ENCODE measurements at regions not wholly inside any gene's neighbourhood (a gene's known extent, or its start where the extent isn't known, plus 50 kb on each side); places are given as distances from the start of the nearest gene placed in this dataset.

- Histone ChIP-seq H3K36me3 (ENCODE audit: control insufficient read depth in 4 of 4, insufficient read depth in 3 of 4, low read depth in 1 of 4, low read length in 3 of 4) (no peaks in the 10 kb centered on the region), H3K4me3 (ENCODE audit: low read depth in 1 of 3, low read length in 3 of 3) (no peak overlapping the region), H3K9me3 (ENCODE audit: control insufficient read depth in 4 of 4, low read length in 3 of 4) (no peaks in the 10 kb centered on the region), H3K27ac (ENCODE audit: low read depth in 1 of 2, low read length in 2 of 2) (no peak overlapping the region), H3K27me3 (ENCODE audit: control insufficient read depth in 4 of 4, insufficient read depth in 4 of 4, low read length in 3 of 4) (no peaks in the 10 kb centered on the region), H3K4me1 (ENCODE audit: control insufficient read depth in 4 of 4, insufficient read depth in 4 of 4, low read length in 3 of 4) (no peaks in the 10 kb centered on the region), H3K9ac (ENCODE audit: low read depth in 1 of 2, low read length in 2 of 2) (no peak overlapping the region)
- TF ChIP-seq TAF1 (conservative IDR thresholded peaks at IDR 0.05) = no peak
- TF ChIP-seq HNF4A (conservative IDR thresholded peaks at IDR 0.05) = no peak
- TF ChIP-seq HNF4G (IDR thresholded peaks at IDR 0.05) = no peak
- TF ChIP-seq, protein P1, sequence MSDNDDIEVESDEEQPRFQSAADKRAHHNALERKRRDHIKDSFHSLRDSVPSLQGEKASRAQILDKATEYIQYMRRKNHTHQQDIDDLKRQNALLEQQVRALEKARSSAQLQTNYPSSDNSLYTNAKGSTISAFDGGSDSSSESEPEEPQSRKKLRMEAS (IDR thresholded peaks at IDR 0.05) = no peak
- DNase-seq (ENCODE audit: low spot score) = no peak
- 35% methylated on average over 3 of the region's 3 CpGs for WGBS
Observed at GRCh38 chr7:32169228-32169627, 99.0 kb upstream of the PDE1C start.

DNA sequence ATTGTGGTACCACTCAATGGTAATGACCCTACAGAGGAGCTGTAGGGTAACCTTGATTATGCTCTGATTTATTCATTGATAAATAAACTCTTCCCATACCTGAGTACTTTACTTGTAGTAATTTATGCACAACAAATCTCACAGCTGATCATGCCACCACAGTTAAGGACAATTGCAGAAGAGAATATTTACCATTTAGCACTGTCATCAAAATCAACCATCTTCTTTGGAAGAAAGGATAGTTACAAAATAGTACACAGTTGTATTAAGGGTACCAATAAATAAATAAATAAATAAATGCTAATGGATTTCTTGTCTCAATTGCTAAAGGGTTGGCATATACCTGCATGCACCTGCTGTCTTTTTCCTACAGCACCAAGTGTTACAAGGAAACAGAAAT lies 97.6 kb upstream of the PDE1C start:
- H3K9ac ChIP-seq (ENCODE audit: low read depth in 1 of 2, low read length in 2 of 2) = no peak overlapping the region
- H3K4me1 ChIP-seq (ENCODE audit: control insufficient read depth in 4 of 4, insufficient read depth in 4 of 4, low read length in 3 of 4) = no peaks in the 10 kb centered on the region
- H3K36me3 ChIP-seq (ENCODE audit: control insufficient read depth in 4 of 4, insufficient read depth in 3 of 4, low read depth in 1 of 4, low read length in 3 of 4) = no peaks in the 10 kb centered on the region
- H3K27me3 ChIP-seq (ENCODE audit: control insufficient read depth in 4 of 4, insufficient read depth in 4 of 4, low read length in 3 of 4) = no peaks in the 10 kb centered on the region
- DNase-seq (ENCODE audit: low spot score) = no peak
- no peak overlapping the region for H3K27ac ChIP-seq (ENCODE audit: low read depth in 1 of 2, low read length in 2 of 2)
- no peaks in the 10 kb centered on the region for H3K9me3 ChIP-seq (ENCODE audit: control insufficient read depth in 4 of 4, low read length in 3 of 4)
- TF ChIP-seq TAF1 (conservative IDR thresholded peaks at IDR 0.05) (no peak), JUND (IDR thresholded peaks at IDR 0.05) (no peak), SP1 (IDR thresholded peaks at IDR 0.05) (no peak), NR2F2 (IDR thresholded peaks at IDR 0.05) (no peak), ZBTB33 (IDR thresholded peaks at IDR 0.05) (no peak), FOXA2 (IDR thresholded peaks at IDR 0.05) (no peak), HNF4G (IDR thresholded peaks at IDR 0.05) (no peak)
- TF ChIP-seq, protein P2, sequence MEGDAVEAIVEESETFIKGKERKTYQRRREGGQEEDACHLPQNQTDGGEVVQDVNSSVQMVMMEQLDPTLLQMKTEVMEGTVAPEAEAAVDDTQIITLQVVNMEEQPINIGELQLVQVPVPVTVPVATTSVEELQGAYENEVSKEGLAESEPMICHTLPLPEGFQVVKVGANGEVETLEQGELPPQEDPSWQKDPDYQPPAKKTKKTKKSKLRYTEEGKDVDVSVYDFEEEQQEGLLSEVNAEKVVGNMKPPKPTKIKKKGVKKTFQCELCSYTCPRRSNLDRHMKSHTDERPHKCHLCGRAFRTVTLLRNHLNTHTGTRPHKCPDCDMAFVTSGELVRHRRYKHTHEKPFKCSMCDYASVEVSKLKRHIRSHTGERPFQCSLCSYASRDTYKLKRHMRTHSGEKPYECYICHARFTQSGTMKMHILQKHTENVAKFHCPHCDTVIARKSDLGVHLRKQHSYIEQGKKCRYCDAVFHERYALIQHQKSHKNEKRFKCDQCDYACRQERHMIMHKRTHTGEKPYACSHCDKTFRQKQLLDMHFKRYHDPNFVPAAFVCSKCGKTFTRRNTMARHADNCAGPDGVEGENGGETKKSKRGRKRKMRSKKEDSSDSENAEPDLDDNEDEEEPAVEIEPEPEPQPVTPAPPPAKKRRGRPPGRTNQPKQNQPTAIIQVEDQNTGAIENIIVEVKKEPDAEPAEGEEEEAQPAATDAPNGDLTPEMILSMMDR (IDR thresholded peaks at IDR 0.05; ENCODE audit: low read depth, low read length, missing input control) = no peak
- H3K4me3 ChIP-seq (ENCODE audit: low read depth in 1 of 3, low read length in 3 of 3) = no peak overlapping the region

GRCh38 chr7:32167256-32167655 lies 97.0 kb upstream of the PDE1C start:
- Histone ChIP-seq H3K4me1 (ENCODE audit: control insufficient read depth in 4 of 4, insufficient read depth in 4 of 4, low read length in 3 of 4) (no peaks in the 10 kb centered on the region), H3K4me3 (ENCODE audit: low read depth in 1 of 3, low read length in 3 of 3) (no peak overlapping the region), H3K36me3 (ENCODE audit: control insufficient read depth in 4 of 4, insufficient read depth in 3 of 4, low read depth in 1 of 4, low read length in 3 of 4) (no peaks in the 10 kb centered on the region), H3K27me3 (ENCODE audit: control insufficient read depth in 4 of 4, insufficient read depth in 4 of 4, low read length in 3 of 4) (no peaks in the 10 kb centered on the region), H3K9ac (ENCODE audit: low read depth in 1 of 2, low read length in 2 of 2) (no peak overlapping the region), H3K27ac (ENCODE audit: low read depth in 1 of 2, low read length in 2 of 2) (no peak overlapping the region), H3K9me3 (ENCODE audit: control insufficient read depth in 4 of 4, low read length in 3 of 4) (no peaks in the 10 kb centered on the region)
- DNase-seq (ENCODE audit: low spot score) = no peak
- WGBS = 81% methylated on average over 2 of the region's 2 CpGs
- no peak for TF ChIP-seq RAD21 (IDR thresholded peaks at IDR 0.05)
- no peak for TF ChIP-seq EGR1 (IDR thresholded peaks at IDR 0.05; ENCODE audit: low read depth in 2 of 2)
- TF ChIP-seq NR2F2 (IDR thresholded peaks at IDR 0.05) = no peak
- no peak for TF ChIP-seq ATF3 (IDR thresholded peaks at IDR 0.05)
- TF ChIP-seq FOXA2 (IDR thresholded peaks at IDR 0.05) = no peak
